ENCODE measurements at regions not wholly inside any gene's neighbourhood (a gene's known extent, or its start where the extent isn't known, plus 50 kb on each side); places are given as distances from the start of the nearest gene placed in this dataset.
"Not testable (repeated sequence)": the region's sequence is repeated elsewhere in the genome, so short reads cannot be mapped to it uniquely, and the experiment has no call there.

DNA sequence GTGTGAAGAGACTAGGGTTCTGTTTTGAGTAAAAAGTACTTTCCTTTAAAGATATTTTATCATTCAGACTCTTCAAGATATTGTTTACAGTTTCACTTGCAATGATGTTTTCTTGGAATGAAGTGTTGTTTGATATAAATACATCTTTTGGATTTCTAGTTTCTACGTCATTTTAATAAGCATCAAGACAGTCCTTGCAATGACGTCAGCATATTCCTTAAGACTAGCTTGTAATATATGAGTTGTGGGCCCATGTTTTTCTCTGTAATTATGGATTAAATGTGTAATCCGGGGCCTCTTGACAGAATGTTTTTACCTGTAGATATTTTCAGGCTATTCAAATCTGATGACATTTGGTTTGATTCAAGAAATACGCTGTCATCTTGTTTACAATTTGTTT is 66.1 kb downstream of the RBMX2 start:
- no peak for DNase-seq
- no peak for TF ChIP-seq POLR2A (IDR thresholded peaks at IDR 0.05; ENCODE audit: low read length)
- no peak for TF ChIP-seq GATA1 (IDR thresholded peaks at IDR 0.05; ENCODE audit: low read depth, low read length)

DNA sequence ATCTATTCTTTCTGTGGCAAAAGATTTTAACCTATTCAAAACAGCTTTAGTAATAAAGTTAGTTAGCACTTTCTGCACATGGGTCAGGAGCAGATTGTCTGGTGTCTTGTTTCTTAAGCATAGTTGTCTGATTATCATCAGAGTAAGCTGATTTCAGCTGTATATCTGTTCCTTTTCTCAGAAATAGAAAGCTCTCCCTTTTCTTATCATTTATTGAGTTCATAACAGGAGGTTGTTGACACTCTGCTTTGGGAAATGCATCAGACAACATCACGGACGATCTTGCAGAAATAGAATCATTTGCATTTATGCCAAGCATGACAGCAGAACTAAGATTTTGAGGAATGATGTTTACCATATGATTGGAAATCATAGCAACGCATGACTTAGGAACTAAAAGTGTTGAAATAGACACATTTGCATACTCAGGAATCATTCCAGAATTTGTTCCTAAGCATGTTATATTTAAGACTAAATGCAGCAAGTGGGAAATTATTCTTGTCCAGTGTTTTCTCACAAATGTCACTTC is 66.7 kb downstream of the RBMX2 start:
- DNase-seq = no peak

DNA sequence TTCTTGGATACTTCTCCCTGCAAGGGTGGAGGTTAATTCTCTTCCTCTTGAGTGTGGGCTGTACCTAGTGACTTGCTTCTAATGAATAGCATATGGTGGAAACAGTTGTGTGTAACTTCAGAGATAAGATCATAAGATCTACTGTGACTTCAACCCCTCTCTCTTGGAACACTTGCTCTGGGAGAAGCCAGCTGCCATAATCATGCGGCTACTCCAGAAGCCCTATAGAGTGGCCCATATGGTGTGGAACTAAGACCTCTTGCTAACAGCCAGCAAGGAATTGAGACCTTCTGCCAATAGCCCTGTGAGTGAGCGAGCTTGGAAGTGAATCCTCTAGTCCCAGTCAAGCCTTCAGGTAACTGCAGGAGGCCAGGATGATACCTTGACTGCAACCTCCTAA is 81.1 kb downstream of the RBMX2 start:
- TF ChIP-seq GATA1 (IDR thresholded peaks at IDR 0.05; ENCODE audit: low read depth, low read length) (no peak), POLR2A (IDR thresholded peaks at IDR 0.05; ENCODE audit: low read length) (no peak)
- DNase-seq = no peak

More for the DNA sequence above, 66.7 kb downstream of the RBMX2 start:
- TF ChIP-seq GATA1 (IDR thresholded peaks at IDR 0.05; ENCODE audit: low read depth, low read length) = no peak
- no peak for TF ChIP-seq POLR2A (IDR thresholded peaks at IDR 0.05; ENCODE audit: low read length)

DNA sequence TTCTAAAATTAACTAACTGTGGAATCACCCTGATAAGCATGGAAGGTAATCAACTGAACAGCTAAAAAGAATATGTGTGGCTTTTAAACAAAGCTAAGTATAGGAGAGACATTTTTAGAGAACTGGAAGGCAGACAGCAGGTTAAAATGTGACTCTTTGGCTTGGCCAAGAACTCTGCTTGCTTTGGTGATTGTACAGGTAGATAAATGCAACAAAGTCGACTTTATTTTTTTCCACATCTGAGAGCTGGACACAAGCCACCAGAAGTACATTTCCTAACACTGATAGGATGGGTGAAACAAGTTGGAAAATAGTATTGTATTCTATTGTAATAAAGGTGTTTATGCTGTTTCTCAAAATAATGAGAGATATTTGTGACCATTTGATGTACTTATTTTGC is 84.1 kb downstream of the RBMX2 start:
- TF ChIP-seq POLR2A (IDR thresholded peaks at IDR 0.05; ENCODE audit: low read length) (no peak), GATA1 (IDR thresholded peaks at IDR 0.05; ENCODE audit: low read depth, low read length) (no peak)
- no peak for DNase-seq

DNA sequence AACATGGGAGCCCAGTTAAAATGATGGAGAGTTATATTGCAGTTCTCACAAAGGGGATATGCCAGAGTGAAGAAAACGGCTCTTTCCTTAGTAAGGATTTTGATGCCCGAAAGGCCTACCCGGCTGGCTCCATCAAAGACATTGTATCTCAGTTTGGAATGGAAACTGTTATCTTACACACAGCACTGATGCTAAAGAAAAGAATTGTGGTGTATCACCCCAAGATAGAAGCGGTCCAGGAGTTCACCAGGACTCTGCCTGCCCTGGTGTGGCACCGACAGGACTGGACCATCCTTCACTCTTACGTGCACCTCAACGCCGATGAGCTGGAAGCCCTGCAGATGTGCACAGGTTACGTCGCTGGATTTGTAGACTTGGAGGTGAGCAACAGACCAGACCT is 93.7 kb downstream of the RBMX2 start:
- DNase-seq = not testable (repeated sequence)

DNA sequence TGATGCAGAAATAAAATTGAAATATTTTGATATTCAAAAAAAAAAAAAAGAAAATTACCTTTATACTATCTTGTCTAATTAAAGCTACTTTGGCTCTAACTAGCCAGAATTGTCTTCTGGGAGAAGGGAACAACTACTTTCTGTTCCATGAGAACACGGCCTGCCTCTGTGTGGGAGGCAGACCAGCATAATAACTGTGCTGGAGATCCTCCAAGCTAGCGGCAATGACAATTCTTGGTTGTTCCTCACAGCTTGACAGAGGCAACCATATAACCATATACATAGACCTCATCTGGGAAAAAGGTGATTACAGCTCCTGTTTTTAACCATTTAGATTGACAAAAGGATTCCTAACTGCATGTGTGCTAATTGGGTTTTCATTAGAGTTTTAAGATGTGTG is 95.7 kb downstream of the RBMX2 start:
- no peak for TF ChIP-seq GATA1 (IDR thresholded peaks at IDR 0.05; ENCODE audit: low read depth, low read length)
- TF ChIP-seq POLR2A (IDR thresholded peaks at IDR 0.05; ENCODE audit: low read length) = no peak
- DNase-seq = no peak

DNA sequence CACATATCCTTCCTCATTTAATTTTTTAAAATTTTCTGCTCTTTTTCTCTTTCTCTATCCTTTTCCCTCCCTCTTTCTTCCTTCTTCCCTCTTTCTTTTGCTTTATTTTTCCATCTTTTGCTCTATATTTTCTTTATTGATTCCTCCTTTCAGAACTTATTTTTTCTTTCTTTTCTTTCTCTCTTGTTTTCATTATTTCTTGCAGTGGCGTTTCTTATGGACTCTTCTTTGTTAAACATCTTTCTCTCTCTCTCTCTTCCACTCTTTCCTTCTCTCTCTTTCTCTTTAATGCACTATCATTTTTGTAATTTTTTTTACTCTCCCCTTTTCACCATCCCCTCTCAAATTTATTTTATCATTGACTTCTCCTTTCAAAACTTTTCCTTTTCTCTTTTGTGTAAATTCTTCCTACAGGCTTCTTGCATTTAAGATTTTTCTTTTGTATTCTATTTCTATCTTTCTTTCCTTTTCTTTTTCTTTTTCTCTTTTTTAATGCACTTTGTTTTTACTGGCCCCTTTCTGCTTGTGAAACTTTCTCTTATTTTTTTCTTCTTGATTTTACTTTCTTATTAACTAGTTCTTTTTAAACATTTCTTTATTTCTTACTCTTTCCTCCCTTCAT is 97.0 kb downstream of the RBMX2 start:
- DNase-seq = no peak
- no peak for TF ChIP-seq GATA1 (IDR thresholded peaks at IDR 0.05; ENCODE audit: low read depth, low read length)
- TF ChIP-seq POLR2A (IDR thresholded peaks at IDR 0.05; ENCODE audit: low read length) = no peak

DNA sequence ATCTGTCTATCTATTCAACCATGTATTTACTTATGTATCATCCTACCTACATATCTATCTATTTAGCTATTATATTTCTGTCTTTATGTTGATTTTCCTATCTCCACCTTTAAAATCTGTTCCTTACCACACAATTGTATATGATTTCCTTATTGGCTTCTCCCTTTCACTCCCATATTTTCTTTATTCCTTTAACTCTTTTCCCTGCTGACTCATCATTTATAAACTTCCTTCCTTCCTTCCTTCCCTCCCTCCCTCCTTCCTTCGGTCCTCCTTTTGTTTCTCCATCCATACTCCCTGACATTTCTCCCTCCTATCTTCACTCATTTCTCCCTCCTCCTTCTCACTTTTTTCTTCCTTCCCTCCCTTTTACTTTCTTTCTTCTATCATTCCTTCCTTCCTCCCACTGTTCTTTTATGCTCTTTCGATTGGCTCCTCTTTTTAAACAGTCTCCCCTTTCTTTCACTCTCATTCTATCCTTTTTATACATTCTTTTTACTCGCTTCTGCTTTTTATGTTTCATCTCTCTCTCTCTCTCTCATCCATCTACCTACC is 100.3 kb downstream of the RBMX2 start:
- TF ChIP-seq GATA1 (IDR thresholded peaks at IDR 0.05; ENCODE audit: low read depth, low read length) (no peak), POLR2A (IDR thresholded peaks at IDR 0.05; ENCODE audit: low read length) (no peak)
- DNase-seq = no peak

DNA sequence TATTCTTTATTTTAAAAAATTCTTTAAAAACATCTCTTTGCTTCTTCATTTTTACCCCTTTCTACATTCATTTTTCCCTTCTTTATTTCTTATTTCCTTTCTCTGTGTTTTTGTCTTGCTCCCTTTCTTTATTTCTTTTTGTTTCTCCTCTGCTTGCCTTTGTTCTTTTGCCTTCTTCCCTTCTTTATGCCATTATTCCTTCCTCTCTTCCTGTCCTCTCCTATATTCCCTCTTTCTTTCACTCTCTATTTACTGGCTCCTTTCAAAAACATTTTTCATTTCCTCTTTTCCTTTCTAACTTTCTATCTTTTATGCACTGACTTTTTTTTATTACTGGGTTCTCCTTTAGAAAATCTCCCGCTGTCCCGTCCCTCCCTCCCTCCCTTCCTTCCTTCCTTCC is 102.2 kb downstream of the RBMX2 start:
- no peak for TF ChIP-seq POLR2A (IDR thresholded peaks at IDR 0.05; ENCODE audit: low read length)

DNA sequence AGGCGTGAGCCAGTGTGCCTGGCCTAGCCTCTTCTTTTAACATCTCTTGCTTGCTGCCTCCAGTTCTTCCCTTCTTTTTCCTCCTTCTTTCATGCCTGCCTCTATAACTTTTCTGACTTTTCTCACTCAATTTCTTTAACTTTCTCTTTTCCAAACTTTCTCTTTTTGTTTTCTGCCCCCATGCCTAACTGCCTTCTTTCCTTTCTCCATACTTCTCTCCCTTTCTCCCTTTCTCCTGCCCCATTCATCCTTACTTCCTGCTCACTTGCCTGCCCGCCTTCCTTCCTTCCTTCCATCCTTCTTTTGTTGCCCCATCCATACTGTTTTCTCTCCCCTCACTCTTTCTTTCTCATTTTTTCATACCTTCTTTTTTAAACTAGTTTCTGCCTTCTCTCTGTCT is 105.2 kb downstream of the RBMX2 start:
- TF ChIP-seq POLR2A (IDR thresholded peaks at IDR 0.05; ENCODE audit: low read length) (no peak), GATA1 (IDR thresholded peaks at IDR 0.05; ENCODE audit: low read depth, low read length) (no peak)
- no peak for DNase-seq

More for the DNA sequence above, 102.2 kb downstream of the RBMX2 start:
- DNase-seq = no peak

DNA sequence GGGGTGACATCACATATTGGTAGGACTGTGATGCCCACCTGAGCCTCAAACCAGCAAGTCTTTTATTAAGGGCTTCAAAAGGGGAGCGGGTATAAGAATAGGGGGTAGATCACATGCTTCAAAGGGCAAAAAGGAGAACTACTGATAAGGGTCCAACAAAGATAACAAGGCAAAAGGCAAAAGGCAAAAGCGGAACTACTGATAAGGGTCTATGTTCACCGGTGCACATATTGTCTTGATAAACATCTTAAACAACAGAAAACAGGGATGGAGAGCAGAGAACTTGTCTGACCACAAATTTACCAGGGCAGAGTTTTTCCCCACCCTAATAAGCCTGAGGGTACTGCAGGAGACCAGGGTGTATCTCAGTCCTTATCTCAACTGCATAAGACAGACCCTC is 110.7 kb downstream of the RBMX2 start:
- DNase-seq = not testable (repeated sequence)

DNA sequence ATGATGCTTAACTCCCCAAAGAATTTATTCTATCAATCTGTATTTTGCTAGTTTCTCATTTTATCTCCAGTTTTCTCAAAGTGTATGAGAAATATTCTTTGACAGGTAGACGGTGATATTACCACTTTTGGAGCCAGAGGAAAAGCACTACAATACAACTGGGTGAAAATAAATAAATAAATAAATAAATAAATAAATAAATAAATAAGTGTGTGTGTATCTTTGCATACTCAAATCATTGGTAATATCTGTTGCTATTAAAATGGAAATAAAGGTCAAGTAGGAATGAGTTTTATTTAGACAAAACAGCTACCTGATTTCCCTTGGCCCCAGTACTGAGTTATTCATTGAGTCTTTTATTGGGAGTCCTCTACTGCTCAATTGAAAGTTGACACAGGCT is 114.3 kb downstream of the RBMX2 start:
- TF ChIP-seq GATA1 (IDR thresholded peaks at IDR 0.05; ENCODE audit: low read depth, low read length) (no peak), POLR2A (IDR thresholded peaks at IDR 0.05; ENCODE audit: low read length) (no peak)
- no peak for DNase-seq

DNA sequence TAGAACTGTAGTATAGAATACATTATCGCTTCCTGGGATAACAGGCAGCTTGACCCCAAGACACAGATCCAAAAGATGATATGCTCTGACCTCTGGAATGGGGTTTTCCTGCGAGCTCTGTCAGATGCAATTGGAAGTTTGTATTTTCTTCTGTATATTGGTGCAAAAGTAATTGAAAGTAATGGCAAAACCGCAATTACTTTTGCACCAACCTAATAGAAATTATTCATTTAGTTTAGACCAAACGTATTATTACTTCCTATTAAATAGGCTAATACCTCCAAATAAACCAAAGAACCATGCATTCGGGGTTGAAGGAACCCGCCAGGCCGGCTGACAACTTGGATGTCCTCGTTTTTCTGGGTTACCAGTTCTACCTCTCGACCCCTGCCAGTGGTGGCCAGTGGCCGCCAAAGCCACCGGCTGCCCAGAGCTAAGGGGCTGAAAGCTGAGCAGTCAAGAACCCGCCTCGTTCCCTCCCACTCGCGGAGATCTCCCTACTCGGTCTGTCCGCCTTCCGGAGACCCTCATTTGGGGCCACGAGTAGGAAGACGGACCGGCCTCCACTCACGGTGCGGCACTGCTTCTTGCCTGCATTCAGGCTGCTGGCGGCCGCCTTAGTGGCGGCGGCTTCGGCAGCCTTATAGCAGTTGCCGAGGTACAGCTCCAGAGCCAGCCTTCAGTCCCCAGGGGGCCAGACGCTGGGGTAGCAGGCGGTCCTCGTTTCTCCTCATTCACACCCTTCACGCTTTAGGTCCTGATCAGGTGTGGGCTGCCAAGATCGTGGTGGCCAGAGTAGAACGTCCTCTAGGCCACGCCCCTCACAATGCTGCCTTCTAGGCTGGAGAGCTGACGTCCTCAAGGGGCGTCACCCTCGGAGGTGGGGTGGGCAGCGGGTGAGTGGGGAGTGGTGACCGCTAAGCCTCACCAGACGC is 121.9 kb downstream of the RBMX2 start:
- TF ChIP-seq GATA1 (IDR thresholded peaks at IDR 0.05; ENCODE audit: low read depth, low read length) (no peak), POLR2A (IDR thresholded peaks at IDR 0.05; ENCODE audit: low read length) (no peak)
- DNase-seq = peak; percentile 18 to 42

DNA sequence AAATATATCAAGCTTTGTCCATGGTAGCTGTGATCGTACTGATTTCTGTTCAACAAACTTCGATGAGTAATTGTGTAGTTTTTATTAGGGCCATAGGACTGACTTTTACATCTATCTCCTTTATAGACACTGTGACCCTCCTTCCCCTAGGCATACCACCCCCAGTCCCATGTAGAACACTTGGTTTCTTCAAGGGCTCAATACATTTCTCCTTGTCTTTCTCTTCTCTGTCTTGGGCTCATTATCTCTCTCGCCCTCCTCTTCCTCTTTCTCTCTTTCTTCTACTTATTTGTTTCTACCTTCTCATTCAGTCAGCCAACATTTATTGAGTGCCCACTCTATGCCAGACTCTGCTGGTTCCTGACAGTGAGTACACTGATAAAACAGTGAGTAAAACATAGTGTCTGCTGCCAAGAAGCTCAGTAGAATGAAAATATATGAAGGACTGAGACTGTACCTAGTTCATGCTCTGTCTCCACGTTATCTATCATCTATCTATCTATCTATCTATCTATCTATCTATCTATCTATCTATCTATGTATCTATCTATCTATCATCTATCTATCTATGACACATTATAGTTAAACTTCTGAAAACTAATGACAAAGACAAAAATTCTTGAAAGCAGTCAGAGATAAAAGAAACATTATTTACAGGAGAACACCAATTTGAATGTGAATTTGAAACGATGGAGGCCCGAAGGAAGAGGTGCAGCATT is 122.8 kb downstream of the RBMX2 start:
- no peak for DNase-seq
- TF ChIP-seq GATA1 (IDR thresholded peaks at IDR 0.05; ENCODE audit: low read depth, low read length) = no peak
- no peak for TF ChIP-seq POLR2A (IDR thresholded peaks at IDR 0.05; ENCODE audit: low read length)

All from erythroblast (primary cell).